ENCODE measurements at regions not wholly inside any gene's neighbourhood (a gene's known extent, or its start where the extent isn't known, plus 50 kb on each side); places are given as distances from the start of the nearest gene placed in this dataset.

GRCh38 chr11:45398325-45398724, 112.2 kb upstream of the SYT13 start:
- TF ChIP-seq CTCF (IDR thresholded peaks at IDR 0.05; ENCODE audit: low read length) (no peak), EZH2 (optimal IDR thresholded peaks at IDR 0.05; ENCODE audit: low read depth, low read length) (no peak), EZH2phosphoT487 (IDR thresholded peaks at IDR 0.05; ENCODE audit: low read length) (no peak)
- Histone ChIP-seq H3K4me1 (ENCODE audit: low read length) (no peaks in the 10 kb centered on the region), H3K27me3 (replicated peaks; ENCODE audit: insufficient read depth, low read length) (peaks cover 26% of the 10 kb centered on the region), H3K9me3 (replicated peaks; ENCODE audit: insufficient read depth, low read length) (no peaks in the 10 kb centered on the region), H2AFZ (ENCODE audit: low read length) (no peak overlapping the region), H4K20me1 (ENCODE audit: insufficient read depth, low read length) (no peaks in the 10 kb centered on the region), H3K4me3 (ENCODE audit: low read length) (no peak overlapping the region), H3F3A (ENCODE audit: insufficient read depth, low read length) (no peaks in the 10 kb centered on the region), H3K9ac (ENCODE audit: low read length) (no peak overlapping the region), H3K27ac (ENCODE audit: low read length) (no peak overlapping the region), H3K4me2 (ENCODE audit: low read depth, low read length) (no peak overlapping the region), H3K36me3 (replicated peaks; ENCODE audit: insufficient read depth, low read length) (no peaks in the 10 kb centered on the region), H3K79me2 (ENCODE audit: low read length) (no peaks in the 10 kb centered on the region), H3K9me2 (replicated peaks; ENCODE audit: insufficient read depth, low read length) (no peaks in the 10 kb centered on the region)
- DNase-seq, result no peak

GRCh38 chr11:45396394-45396793, 110.3 kb upstream of the SYT13 start:
- Histone ChIP-seq H3F3A (ENCODE audit: insufficient read depth, low read length) (no peaks in the 10 kb centered on the region), H3K9me2 (replicated peaks; ENCODE audit: insufficient read depth, low read length) (no peaks in the 10 kb centered on the region), H4K20me1 (ENCODE audit: insufficient read depth, low read length) (no peaks in the 10 kb centered on the region), H3K9me3 (replicated peaks; ENCODE audit: insufficient read depth, low read length) (no peaks in the 10 kb centered on the region), H3K27me3 (replicated peaks; ENCODE audit: insufficient read depth, low read length) (peaks cover 38% of the 10 kb centered on the region), H3K79me2 (ENCODE audit: low read length) (no peaks in the 10 kb centered on the region), H3K4me3 (ENCODE audit: low read length) (no peak overlapping the region), H3K36me3 (replicated peaks; ENCODE audit: insufficient read depth, low read length) (no peaks in the 10 kb centered on the region), H3K27ac (ENCODE audit: low read length) (no peak overlapping the region), H3K4me1 (ENCODE audit: low read length) (no peaks in the 10 kb centered on the region), H3K4me2 (ENCODE audit: low read depth, low read length) (no peak overlapping the region), H2AFZ (ENCODE audit: low read length) (no peak overlapping the region), H3K9ac (ENCODE audit: low read length) (no peak overlapping the region)
- no peak for DNase-seq
- no peak for TF ChIP-seq EZH2phosphoT487 (IDR thresholded peaks at IDR 0.05; ENCODE audit: low read length)

- TF ChIP-seq EZH2 (optimal IDR thresholded peaks at IDR 0.05; ENCODE audit: low read depth, low read length) (no peak), CTCF (IDR thresholded peaks at IDR 0.05; ENCODE audit: low read length) (no peak), EZH2phosphoT487 (IDR thresholded peaks at IDR 0.05; ENCODE audit: low read length) (no peak)
- Histone ChIP-seq H3K9me2 (replicated peaks; ENCODE audit: insufficient read depth, low read length) (no peaks in the 10 kb centered on the region), H3K79me2 (ENCODE audit: low read length) (no peaks in the 10 kb centered on the region), H3F3A (ENCODE audit: insufficient read depth, low read length) (no peaks in the 10 kb centered on the region), H3K9me3 (replicated peaks; ENCODE audit: insufficient read depth, low read length) (no peaks in the 10 kb centered on the region), H3K27me3 (replicated peaks; ENCODE audit: insufficient read depth, low read length) (peaks cover 41% of the 10 kb centered on the region), H2AFZ (ENCODE audit: low read length) (no peak overlapping the region), H3K4me3 (ENCODE audit: low read length) (no peak overlapping the region), H4K20me1 (ENCODE audit: insufficient read depth, low read length) (no peaks in the 10 kb centered on the region), H3K27ac (ENCODE audit: low read length) (no peak overlapping the region), H3K4me2 (ENCODE audit: low read depth, low read length) (no peak overlapping the region), H3K9ac (ENCODE audit: low read length) (no peak overlapping the region), H3K36me3 (replicated peaks; ENCODE audit: insufficient read depth, low read length) (no peaks in the 10 kb centered on the region), H3K4me1 (ENCODE audit: low read length) (no peaks in the 10 kb centered on the region)
- no peak for DNase-seq
Observed at GRCh38 chr11:45395947-45396346, 109.8 kb upstream of the SYT13 start.

GRCh38 chr11:45395421-45395820, 109.3 kb upstream of the SYT13 start:
- no peaks in the 10 kb centered on the region for H3K9me3 ChIP-seq (replicated peaks; ENCODE audit: insufficient read depth, low read length)
- no peak overlapping the region for H3K9ac ChIP-seq (ENCODE audit: low read length)
- TF ChIP-seq EZH2phosphoT487 (IDR thresholded peaks at IDR 0.05; ENCODE audit: low read length), result no peak
- no peak for TF ChIP-seq CTCF (IDR thresholded peaks at IDR 0.05; ENCODE audit: low read length)
- TF ChIP-seq EZH2 (optimal IDR thresholded peaks at IDR 0.05; ENCODE audit: low read depth, low read length), result no peak
- H2AFZ ChIP-seq (ENCODE audit: low read length), result no peak overlapping the region
- no peaks in the 10 kb centered on the region for H3K9me2 ChIP-seq (replicated peaks; ENCODE audit: insufficient read depth, low read length)
- no peaks in the 10 kb centered on the region for H3K4me1 ChIP-seq (ENCODE audit: low read length)
- H3K4me2 ChIP-seq (ENCODE audit: low read depth, low read length), result no peak overlapping the region
- H3K79me2 ChIP-seq (ENCODE audit: low read length), result no peaks in the 10 kb centered on the region
- DNase-seq, result no peak
- H3F3A ChIP-seq (ENCODE audit: insufficient read depth, low read length), result no peaks in the 10 kb centered on the region
- no peaks in the 10 kb centered on the region for H4K20me1 ChIP-seq (ENCODE audit: insufficient read depth, low read length)
- H3K27ac ChIP-seq (ENCODE audit: low read length), result no peak overlapping the region
- no peaks in the 10 kb centered on the region for H3K36me3 ChIP-seq (replicated peaks; ENCODE audit: insufficient read depth, low read length)
- H3K4me3 ChIP-seq (ENCODE audit: low read length), result no peak overlapping the region
- peaks cover 41% of the 10 kb centered on the region for H3K27me3 ChIP-seq (replicated peaks; ENCODE audit: insufficient read depth, low read length)

Data from MM.1S (cell line).